Activated T-helper 1 cell treated with anti-CD3 and anti-CD28 coated beads, Interleukin-2, amount 50 U/mL, for 16 hours (primary cell): ENCODE measurements at regions not wholly inside any gene's neighbourhood (a gene's known extent, or its start where the extent isn't known, plus 50 kb on each side); places are given as distances from the start of the nearest gene placed in this dataset.

ENCODE experiments used
- DNase-seq, 2 donors: peaks; one replicate each; pipeline ENCODE4 v3.0.0-alpha.2; 2020; ENCODE audit warnings: low read depth in 1 of 2, low spot score in 1 of 2

- DNase-seq: no peak
These were observed 288.1 kb downstream of the GADD45G start for GRCh38 chr9:89892920-89893319.

DNA sequence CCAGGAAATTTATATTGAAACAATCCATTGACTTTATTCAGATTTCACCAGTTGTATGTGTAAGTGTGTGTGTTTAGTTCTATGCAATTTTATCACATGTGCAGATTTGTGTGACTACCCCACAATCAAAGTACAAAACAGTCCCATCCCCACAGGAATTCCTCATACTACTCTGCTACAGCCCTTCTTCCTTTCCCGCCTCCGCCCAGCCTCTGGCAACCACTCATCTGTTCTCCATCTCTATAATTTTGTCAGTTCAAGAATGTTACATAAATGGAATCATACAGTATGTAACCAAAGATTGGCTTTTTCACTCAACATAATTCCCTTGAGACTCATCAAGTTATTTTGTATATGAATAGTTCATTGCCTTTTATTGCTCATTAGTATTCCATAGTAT lies 289.1 kb downstream of the GADD45G start:
- no peak for DNase-seq

GRCh38 chr9:89896806-89897340 lies 292.1 kb downstream of the GADD45G start:
- no peak for DNase-seq

- no peak for DNase-seq
These were observed 294.8 kb downstream of the GADD45G start for GRCh38 chr9:89899573-89899972.

DNA sequence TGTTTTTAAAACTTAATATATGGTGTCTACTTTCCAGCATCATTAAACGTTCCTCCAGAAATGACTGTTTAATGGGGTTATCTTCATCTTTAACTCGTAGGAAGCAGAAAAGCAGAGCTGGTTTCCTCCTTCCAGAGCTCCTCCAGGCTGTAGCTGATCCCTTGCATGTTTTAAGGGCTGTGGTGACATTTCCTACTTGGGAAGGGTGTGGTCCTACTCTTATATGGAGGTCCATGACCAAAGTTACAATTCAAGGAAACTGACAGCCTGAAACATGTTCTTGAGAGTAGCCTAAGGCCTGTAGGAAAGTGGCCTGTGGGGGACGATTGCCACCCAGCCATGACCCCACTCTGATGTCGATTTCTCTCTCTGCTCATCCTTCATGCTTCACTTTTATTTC lies 297.1 kb downstream of the GADD45G start:
- no peak for DNase-seq

DNA sequence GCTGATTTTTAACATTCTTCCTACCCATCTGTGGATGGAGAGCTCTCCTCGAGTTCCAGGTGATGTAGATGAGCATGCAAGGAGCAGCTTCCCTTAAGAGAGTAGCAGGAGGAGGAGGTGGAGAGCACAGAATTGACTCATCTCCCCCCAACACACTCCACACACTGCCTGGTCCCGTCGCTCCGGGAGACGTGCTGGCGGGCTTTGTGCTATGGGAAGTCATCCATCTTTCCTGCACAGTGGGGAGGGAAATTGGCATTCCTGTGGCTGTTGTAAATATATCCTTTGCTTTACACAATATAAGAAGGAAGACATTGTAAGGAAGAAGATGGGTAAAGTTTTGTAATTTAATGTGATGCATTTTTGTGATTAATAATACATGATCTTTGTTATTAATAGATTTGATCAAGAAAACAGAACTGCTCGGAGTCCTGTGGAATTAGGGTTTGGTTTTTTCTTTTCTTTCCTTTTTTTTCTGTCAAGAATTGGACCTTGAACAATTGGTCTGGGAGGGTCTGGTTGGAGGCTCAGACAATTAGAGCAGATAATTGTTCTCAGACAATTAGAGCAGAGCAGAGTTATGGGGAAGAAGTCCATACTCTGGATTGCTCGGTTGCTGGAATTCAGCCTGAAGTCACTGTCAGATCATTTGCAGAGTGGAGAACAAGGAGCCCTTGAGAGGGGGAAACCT lies 297.8 kb downstream of the GADD45G start:
- DNase-seq: no peak

- DNase-seq: no peak
These were observed 298.3 kb downstream of the GADD45G start for GRCh38 chr9:89903141-89903475.

DNA sequence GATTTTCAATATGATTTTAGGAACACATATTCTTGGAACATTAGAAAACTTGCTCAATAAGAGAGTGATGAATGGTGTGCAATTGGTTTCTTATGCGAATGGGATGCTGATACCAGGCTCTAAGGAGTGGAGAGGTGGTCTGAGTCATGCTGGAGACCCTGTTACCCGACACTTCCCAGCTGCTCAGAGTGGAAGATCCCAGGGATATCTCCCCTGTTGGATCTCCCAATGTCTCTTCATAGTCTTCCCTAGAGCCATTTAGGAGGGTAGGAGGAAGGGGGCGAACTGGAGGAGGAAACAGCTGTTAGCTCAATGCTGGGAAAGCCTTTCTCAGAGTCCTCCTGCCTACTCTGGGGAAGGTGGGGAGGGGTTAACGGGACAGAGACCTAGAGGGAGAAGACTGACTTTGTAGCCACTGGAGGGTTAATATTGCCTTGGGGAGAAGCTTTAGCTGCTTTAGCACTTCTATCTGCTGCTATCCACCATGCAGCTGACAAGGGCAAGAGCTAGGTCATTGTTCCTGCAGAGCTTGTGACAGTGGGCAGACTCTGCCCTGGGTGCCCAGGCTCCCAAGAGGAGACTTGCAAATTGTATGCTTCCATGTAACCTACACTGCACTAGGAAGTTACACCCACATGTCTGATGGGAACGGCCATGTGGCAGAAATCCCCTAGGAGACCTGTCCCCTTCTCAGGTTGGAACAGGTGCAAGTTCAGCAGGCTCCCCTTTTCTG lies 301.0 kb downstream of the GADD45G start:
- DNase-seq: no peak

- no peak for DNase-seq
These were observed 307.2 kb downstream of the GADD45G start for GRCh38 chr9:89911721-89912604.

DNA sequence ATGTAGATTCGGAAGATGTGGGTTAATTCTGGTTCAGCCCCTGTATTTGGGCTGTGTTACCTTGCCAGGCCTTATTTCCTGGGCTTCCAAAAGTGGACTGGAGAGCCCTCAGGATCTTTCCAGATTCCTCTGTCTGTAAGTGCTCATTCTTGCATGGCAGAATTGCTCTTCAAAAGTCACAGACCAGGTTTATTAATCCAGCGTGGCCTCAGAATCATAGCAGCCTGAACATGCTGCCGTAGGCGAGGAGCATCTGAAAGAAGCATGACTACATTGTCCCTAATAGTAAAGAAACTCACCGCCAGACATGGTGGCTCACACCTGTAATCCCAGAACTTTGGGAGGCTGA lies 307.8 kb downstream of the GADD45G start:
- DNase-seq: no peak

GRCh38 chr9:89915187-89915586 lies 310.4 kb downstream of the GADD45G start:
- no peak for DNase-seq

GRCh38 chr9:89916001-89916597 lies 311.3 kb downstream of the GADD45G start:
- no peak for DNase-seq

- no peak for DNase-seq
These were observed 313.0 kb downstream of the GADD45G start for GRCh38 chr9:89917861-89918260.

DNA sequence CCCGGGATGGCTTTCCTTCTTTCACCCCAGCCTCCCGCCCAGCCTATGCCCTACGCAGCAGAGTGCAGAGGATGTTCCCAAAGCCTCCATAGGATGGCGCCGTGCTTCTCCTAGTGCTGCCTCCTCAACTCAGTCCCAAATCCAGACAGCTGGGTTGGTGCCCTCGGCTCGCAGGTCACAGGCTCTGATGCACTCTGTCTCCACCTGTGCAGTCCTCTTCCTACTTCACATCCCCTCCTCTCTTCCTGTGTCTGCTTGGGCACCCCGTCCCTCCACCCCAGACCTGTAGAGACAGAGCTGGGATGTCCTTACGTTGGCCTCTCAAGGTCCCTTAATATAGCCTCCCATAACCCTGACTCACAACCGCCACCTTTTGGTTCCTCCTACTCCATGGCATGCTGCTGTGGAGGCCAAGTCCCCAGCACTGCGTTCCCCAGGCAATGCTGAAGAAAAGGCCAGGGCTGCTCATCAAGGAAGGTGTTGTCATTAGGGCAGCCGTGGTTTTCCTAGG lies 314.4 kb downstream of the GADD45G start:
- no peak for DNase-seq

- DNase-seq: no peak
These were observed 315.3 kb downstream of the GADD45G start for GRCh38 chr9:89920131-89920530.

DNA sequence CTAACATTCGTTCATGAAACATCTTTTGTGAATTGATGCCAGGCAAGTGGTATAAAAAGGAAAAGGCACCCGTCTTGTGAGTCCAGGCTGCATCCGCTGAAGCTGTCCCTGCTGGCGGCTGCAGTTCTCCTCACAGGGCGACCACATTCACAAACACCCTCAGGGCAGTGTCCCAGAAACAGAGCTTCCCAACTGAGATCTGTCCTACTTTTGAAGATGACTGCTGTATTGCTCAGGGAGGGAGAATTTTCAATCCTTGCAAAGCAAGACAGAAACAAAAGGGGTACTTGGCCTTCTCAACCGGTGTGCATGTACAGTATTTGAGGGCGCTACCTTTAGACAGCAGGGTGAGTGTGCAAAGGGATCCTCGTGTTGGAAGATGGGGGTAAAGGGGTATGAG lies 316.1 kb downstream of the GADD45G start:
- no peak for DNase-seq

DNA sequence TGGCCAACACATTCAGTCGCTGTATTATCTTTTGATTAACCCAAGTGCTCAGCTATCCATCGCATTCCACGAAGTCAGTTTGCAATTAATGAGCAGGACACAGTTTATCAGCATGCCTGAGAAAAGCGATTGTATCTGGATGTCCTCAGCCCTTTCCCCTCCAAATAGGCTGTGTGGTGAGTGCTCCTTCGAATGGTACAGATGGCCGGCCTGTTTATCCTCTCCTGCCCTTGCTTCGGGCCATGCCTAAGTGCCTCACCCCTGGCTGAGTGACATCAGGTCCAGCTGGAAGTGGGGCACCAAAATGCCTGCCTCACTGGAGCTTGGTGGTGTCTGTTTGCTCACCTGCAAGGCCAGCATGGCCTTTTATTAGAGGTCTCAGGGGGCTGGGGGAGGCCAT lies 317.3 kb downstream of the GADD45G start:
- DNase-seq: no peak

DNA sequence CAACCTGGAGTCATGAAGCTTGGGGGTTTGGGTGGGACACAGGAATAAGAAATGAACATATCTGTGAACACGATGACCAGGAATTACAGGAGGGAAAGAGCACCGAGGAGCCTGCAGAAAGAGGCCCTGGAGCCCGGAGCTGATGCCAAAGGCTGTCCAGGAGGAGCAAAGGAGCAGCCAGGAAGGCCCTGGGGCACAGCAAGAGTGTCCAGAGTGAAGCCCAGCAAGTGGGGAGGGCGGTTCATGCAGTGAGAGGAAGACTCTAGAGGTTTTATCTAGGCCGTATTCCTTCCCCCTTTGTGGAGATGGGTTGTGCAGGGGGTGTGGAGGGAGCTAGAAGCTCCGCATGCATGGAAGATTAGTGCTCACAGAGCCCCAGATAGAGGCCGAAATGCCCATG lies 318.4 kb downstream of the GADD45G start:
- DNase-seq: no peak

- no peak for DNase-seq
These were observed 319.2 kb downstream of the GADD45G start for GRCh38 chr9:89923961-89924504.

DNA sequence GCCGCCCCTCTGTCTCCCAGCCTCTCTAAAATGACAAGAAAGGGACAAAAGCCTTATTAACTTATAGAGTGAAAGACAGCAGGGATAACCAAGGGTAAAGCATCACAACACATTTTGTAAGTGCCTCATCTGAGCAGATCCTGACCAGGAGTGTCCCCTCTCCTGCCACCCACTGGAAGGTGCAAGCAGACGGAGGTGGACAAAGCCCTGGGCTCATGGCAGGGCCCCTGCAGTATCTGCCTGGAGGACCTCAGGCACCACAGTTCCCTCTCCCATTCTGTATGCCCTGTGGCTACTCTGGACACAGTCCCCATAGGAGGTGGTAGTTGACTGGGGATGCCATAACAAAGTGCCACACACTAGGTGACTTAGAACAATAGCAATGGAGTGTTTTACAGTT lies 319.8 kb downstream of the GADD45G start:
- DNase-seq: no peak

DNA sequence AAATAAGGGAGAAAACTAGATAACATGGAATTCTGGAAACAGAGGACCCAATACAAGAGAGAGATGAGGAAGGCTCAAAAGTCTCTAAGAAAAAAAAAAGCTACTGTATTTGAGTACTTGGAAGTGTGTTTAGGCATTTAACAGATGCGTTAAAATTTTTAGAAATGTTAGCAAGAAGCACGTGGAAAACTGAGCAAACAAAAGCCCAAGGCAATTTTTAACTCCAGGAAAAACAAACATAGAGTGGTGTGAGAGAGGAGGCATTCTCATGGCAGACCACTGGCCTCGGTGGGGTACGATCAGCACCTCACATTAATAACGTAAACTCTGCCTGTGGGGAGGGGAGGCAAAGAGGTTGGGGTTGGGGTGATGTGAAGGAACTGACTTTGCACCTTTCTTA lies 321.4 kb downstream of the GADD45G start:
- DNase-seq: no peak
